ENCODE measurements at regions not wholly inside any gene's neighbourhood (a gene's known extent, or its start where the extent isn't known, plus 50 kb on each side); places are given as distances from the start of the nearest gene placed in this dataset.

- no peak for TF ChIP-seq CTCF (conservative IDR thresholded peaks at IDR 0.05; ENCODE audit: low read depth, low read length)
- no peak for TF ChIP-seq EZH2 (IDR thresholded peaks at IDR 0.05; ENCODE audit: low read length, unreplicated experiment)
- TF ChIP-seq EZH2phosphoT487 (IDR thresholded peaks at IDR 0.05; ENCODE audit: borderline replicate concordance, low read length): no peak
Observed at GRCh38 chr2:129831018-129831417, 148.4 kb upstream of the RAB6C start.
